Panc1 (cell line): ENCODE measurements at regions not wholly inside any gene's neighbourhood (a gene's known extent, or its start where the extent isn't known, plus 50 kb on each side); places are given as distances from the start of the nearest gene placed in this dataset.

Source experiments
- ATAC-seq: fragments of 200-7000 bp; cut with Tn5 transposase; 2 replicates; pipeline ENCODE4 v1.9.1; 2020; ENCODE audit warnings: mild to moderate bottlenecking, moderate library complexity
- BruUV-seq: library from RNA; stranded (reverse); fragments of 400-500 nt; replicated peaks from 2 replicates; lab custom pipeline; 2021; lab: Mats Ljungman, UMichigan
- CTCF ChIA-PET: fragments of 300-600 bp; sonication (Branson Sonifier 250); formaldehyde crosslinking; loops from one replicate; lab custom pipeline; 2022; ENCODE audit warnings: antibody characterized with exemption; lab: Charles Lee
- POLR2A ChIA-PET: fragments of 300-600 bp; sonication (Branson Sonifier 250); formaldehyde crosslinking; loops from one replicate; lab custom pipeline; 2022; ENCODE audit warnings: antibody characterized with exemption; lab: Charles Lee
- DNase-seq: peaks from one replicate; pipeline ENCODE4 v3.0.0-alpha.2; 2010; ENCODE audit warnings: low read depth, low spot score
- H3K27ac ChIP-seq: 2 replicates; pipeline ENCODE4 v1.5.1; 2011; ENCODE audit warnings: mild to moderate bottlenecking, low read length, inconsistent platforms
- H3K27me3 ChIP-seq: fragments of 200-500 bp; sonication (Bioruptor generic); 2 replicates; pipeline ENCODE4 v1.6.0; 2014; ENCODE audit warnings: low read length, inconsistent platforms; ENCODE audit not compliant: control insufficient read depth, insufficient read depth
- H3K36me3 ChIP-seq: fragments of 200-500 bp; sonication (Bioruptor generic); 2 replicates; pipeline ENCODE4 v1.5.1; 2014; ENCODE audit warnings: inconsistent platforms, mild to moderate bottlenecking, low read length, moderate library complexity; ENCODE audit not compliant: control insufficient read depth, insufficient read depth
- H3K4me1 ChIP-seq: 2 replicates; pipeline ENCODE4 v1.5.1; 2011; ENCODE audit warnings: inconsistent platforms, mild to moderate bottlenecking, low read length, moderate library complexity; ENCODE audit not compliant: control insufficient read depth, insufficient read depth
- H3K4me3 ChIP-seq, 2 experiments: 2 replicates each; pipeline ENCODE4 v1.5.1; 2011 to 2012; ENCODE audit warnings: low read depth in 2 of 2, low read length in 2 of 2, mild to moderate bottlenecking in 2 of 2, inconsistent platforms in 1 of 2, moderate library complexity in 1 of 2
- H3K9me3 ChIP-seq: fragments of 200-500 bp; sonication (Bioruptor generic); 2 replicates; pipeline ENCODE4 v1.5.1; 2014; ENCODE audit warnings: low read depth, mild to moderate bottlenecking, inconsistent platforms, low read length, moderate library complexity; ENCODE audit not compliant: control insufficient read depth, insufficient read depth
- CTCF ChIP-seq: fragments of 450-650 bp; IDR thresholded peaks from 2 replicates; pipeline ENCODE4 v1.5.1; 2017; ENCODE audit warnings: mild to moderate bottlenecking
- POLR2AphosphoS5 ChIP-seq: IDR thresholded peaks from 2 replicates; pipeline ENCODE4 v1.6.1; 2012; ENCODE audit warnings: mild to moderate bottlenecking, low read depth, low read length, moderate library complexity
- REST ChIP-seq, 2 experiments: IDR thresholded peaks; 2 replicates each; pipeline ENCODE4 v1.6.1; 2011 to 2012; ENCODE audit warnings: low read depth in 2 of 2, control low read depth in 1 of 2, low read length in 1 of 2, mild to moderate bottlenecking in 1 of 2, moderate library complexity in 1 of 2; ENCODE audit not compliant: insufficient read depth in 1 of 2
- SIN3A ChIP-seq: IDR thresholded peaks from 2 replicates; pipeline ENCODE4 v1.6.1; 2012; ENCODE audit warnings: low read depth, mild to moderate bottlenecking, low read length, moderate library complexity, borderline replicate concordance; ENCODE audit not compliant: insufficient read depth
- TCF7L2 ChIP-seq: IDR thresholded peaks from 2 replicates; pipeline ENCODE4 v1.6.1; 2011; ENCODE audit warnings: mild to moderate bottlenecking, low read depth, low read length, inconsistent platforms
- in situ Hi-C: cut with HindIII; loops from 2 replicates; pipeline ENCODE4 v1.10.0; 2016; ENCODE audit warnings: low sequenced_read_pairs, low pct_unique_long_range_greater_than_20kb
- intact Hi-C: fragments of 100-400 bp; cut with micrococcal nuclease; formaldehyde crosslinking; loops from one replicate; pipeline ENCODE4 v1.10.0; 2022; ENCODE audit not compliant: unreplicated experiment

- intact Hi-C loops: no loop called here
- Histone ChIP-seq H3K4me1 (no peaks in the 10 kb centered on the region), H3K27ac (no peak overlapping the region), H3K36me3 (no peaks in the 10 kb centered on the region), H3K4me3 (no peak overlapping the region), H3K27me3 (no peaks in the 10 kb centered on the region), H3K9me3 (no peaks in the 10 kb centered on the region)
- ChIA-PET POLR2A (no interaction called here), CTCF (no interaction called here)
- BruUV-seq: no TSS peak
- no peak for ATAC-seq
- no peak for DNase-seq
- TF ChIP-seq REST (IDR thresholded peaks at IDR 0.05; ENCODE audit: insufficient read depth in 1 of 2, low read depth in 2 of 2, low read length in 1 of 2) (no peak), SIN3A (no peak), POLR2AphosphoS5 (no peak), CTCF (no peak), TCF7L2 (no peak)
- in situ Hi-C loops: no loop called here
These were observed 342.3 kb upstream of the DPPA4 start for GRCh38 chr3:109679664-109680063.

GRCh38 chr3:109683746-109684145, 346.4 kb upstream of the DPPA4 start:
- intact Hi-C loops: no loop called here
- H3K9me3 ChIP-seq: no peaks in the 10 kb centered on the region

More at GRCh38 chr3:109683746-109684145, 346.4 kb upstream of the DPPA4 start:
- no TSS peak for BruUV-seq
- Histone ChIP-seq H3K4me3 (no peak overlapping the region), H3K4me1 (no peaks in the 10 kb centered on the region), H3K27me3 (no peaks in the 10 kb centered on the region), H3K27ac (no peak overlapping the region), H3K36me3 (no peaks in the 10 kb centered on the region)
- no peak for TF ChIP-seq CTCF
- no peak for TF ChIP-seq POLR2AphosphoS5
- TF ChIP-seq REST (IDR thresholded peaks at IDR 0.05; ENCODE audit: insufficient read depth in 1 of 2, low read depth in 2 of 2, low read length in 1 of 2): no peak
- no peak for TF ChIP-seq TCF7L2
- no peak for TF ChIP-seq SIN3A
- ChIA-PET POLR2A (no interaction called here), CTCF (no interaction called here)
- no peak for ATAC-seq
- in situ Hi-C loops: no loop called here
- no peak for DNase-seq
